ENCODE measurements at regions not wholly inside any gene's neighbourhood (a gene's known extent, or its start where the extent isn't known, plus 50 kb on each side); places are given as distances from the start of the nearest gene placed in this dataset.

GRCh38 chr4:132003593-132003992, 1145.5 kb upstream of the PCDH10 start:
- TF ChIP-seq POLR2AphosphoS5 (IDR thresholded peaks at IDR 0.05) (no peak), CTCF (IDR thresholded peaks at IDR 0.05) (no peak)

Measured in prostate gland (tissue), 2 donors.